ENCODE measurements at regions not wholly inside any gene's neighbourhood (a gene's known extent, or its start where the extent isn't known, plus 50 kb on each side); places are given as distances from the start of the nearest gene placed in this dataset.

DNA sequence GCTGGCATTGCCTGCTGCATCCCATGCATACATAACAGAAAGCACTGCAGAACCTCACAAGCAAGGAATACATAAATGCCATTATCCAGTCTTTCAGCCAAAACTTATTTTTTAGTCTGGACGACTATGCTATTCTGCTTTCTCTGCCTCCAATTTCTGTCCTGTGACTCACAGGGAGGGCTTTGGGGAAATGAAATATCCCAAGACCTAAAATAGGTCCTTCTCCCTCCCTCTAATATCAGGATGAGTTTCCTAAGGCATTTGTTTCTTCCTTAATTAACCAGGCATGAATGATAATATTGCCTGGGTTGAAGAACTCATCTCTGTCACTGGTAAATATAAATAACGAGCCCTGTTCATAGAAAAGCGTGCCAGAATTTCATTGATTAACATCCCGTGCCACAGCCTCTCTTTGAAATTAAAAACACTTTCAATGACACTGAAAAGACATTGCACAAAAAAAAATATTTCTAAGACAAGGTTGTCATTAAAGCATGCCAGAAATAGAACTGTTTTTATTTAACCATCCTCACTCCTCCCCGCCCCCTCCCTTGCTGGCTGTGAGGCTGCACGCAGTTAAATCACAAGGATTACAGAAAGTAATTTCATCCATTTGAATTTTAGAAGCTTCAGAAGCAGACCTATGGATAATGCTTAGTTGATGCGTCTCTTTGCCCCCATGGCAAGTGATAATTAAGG, 103.0 kb upstream of the ANKRD1 start:
- no peak overlapping the region for H3K4me3 ChIP-seq (ENCODE audit: low read depth, low read length)
- no peak for DNase-seq (ENCODE audit: low read depth)
- no peak for TF ChIP-seq CTCF (conservative IDR thresholded peaks at IDR 0.05; ENCODE audit: low read depth, low read length)

DNA sequence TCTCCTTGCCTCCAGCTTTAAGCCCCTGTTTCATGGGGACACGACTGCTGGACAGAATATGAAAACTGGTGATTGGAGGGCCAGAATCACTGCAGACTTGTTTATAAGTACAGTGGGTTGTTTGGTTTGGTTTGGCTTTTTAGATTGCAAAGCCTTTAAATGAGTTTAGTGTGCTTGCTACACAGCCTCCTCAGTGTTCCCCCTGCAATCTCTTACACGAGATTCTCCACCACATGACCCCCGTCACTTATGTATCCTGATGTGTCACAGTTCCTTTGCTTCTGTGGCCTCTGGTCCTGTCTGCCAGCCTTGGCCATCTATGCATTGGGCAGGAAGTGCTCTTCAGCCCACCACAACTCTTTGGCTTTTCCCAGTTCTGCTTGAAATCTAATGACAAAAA, 103.7 kb upstream of the ANKRD1 start:
- no peak overlapping the region for H3K4me3 ChIP-seq (ENCODE audit: low read depth, low read length)
- no peak for DNase-seq (ENCODE audit: low read depth)
- no peak for TF ChIP-seq CTCF (conservative IDR thresholded peaks at IDR 0.05; ENCODE audit: low read depth, low read length)

- peak; percentile 89 for DNase-seq (ENCODE audit: low read depth)
- no peak overlapping the region for H3K4me3 ChIP-seq (ENCODE audit: low read depth, low read length)
- TF ChIP-seq CTCF (conservative IDR thresholded peaks at IDR 0.05; ENCODE audit: low read depth, low read length) = no peak
Observed at GRCh38 chr10:91032611-91033206, 111.8 kb upstream of the ANKRD1 start.

DNA sequence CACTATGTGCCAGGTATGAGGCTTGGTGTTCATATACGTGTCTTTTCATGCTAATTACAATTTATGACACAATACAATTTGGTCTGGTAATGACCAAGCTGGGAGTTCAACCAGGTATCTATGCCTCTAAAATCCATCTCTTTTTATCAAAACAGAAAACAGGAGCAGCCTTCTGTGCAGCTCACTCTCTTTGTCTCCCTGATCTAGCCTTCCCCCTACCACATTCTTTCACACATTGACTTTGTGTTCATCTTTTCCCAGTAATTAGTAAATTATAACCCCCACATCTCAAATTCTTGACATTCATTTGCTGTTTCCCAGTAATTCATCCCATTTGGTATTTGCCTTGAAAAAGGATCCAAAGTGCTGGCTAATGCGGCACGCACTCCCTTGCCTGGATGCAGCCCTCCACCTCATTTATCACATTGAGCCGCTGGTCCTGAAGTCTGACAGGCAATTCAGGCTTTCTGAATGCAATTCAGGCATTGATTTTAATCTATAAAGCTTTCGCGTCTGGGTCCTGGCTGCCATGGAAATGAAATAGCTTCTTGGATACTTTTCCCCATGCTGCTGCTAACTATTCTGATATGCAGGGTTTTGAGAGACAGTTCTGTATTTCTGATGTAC, 112.5 kb upstream of the ANKRD1 start:
- TF ChIP-seq CTCF (conservative IDR thresholded peaks at IDR 0.05; ENCODE audit: low read depth, low read length) = no peak
- no peak overlapping the region for H3K4me3 ChIP-seq (ENCODE audit: low read depth, low read length)

DNA sequence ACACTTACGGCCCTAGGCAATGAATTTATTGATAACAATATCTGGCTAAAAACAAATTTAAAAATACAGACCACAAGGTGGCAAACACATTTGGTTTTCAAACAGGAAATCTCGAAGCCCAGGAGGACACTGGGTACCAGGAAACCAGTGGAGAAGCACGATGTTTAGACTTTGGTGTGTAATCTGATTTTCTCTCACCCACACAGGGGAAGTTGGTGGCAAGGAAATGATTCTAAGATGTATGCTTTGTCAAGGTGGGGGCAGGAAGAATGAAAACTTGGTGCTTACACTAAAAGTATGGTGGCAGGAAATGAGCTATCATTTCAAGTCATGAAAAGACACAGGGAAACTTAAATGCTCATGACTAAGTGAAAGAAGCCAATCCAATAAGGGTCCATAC, 113.2 kb upstream of the ANKRD1 start:
- no peak for DNase-seq (ENCODE audit: low read depth)
- H3K4me3 ChIP-seq (ENCODE audit: low read depth, low read length) = no peak overlapping the region
- TF ChIP-seq CTCF (conservative IDR thresholded peaks at IDR 0.05; ENCODE audit: low read depth, low read length) = no peak

More for the DNA sequence above, 112.5 kb upstream of the ANKRD1 start:
- no peak for DNase-seq (ENCODE audit: low read depth)

DNA sequence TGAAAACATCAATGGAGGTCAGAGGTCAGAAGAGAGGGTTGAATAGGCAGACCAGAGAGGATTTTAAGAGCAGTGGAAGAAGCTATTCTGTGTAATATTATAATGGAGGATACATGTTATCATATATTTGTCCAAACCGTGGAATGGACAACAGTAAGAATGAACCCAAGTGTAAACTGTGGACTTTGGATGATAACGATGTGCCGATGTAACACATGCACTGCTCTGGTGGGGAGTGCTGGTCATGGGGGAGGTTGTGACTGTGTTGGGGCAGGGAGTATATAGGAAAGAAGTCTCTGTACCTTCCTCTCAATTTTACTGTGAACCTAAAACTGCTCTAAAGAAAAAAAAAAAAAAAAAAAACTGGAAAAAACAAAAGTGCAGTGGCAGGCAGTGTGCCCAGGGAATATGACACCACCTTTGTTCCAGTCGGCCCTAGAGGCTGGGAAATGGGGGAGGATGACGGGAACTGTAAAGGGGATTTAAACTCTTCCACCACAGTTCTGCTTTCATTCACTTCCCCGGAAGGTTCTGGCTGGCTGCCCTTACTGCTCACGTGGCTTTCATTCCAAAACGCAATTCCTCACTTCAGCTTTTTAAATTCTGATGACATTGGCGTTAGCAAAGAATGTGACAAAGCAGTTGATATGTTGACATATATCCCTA, 113.7 kb upstream of the ANKRD1 start:
- no peak overlapping the region for H3K4me3 ChIP-seq (ENCODE audit: low read depth, low read length)
- peak; percentile 69 for DNase-seq (ENCODE audit: low read depth)
- no peak for TF ChIP-seq CTCF (conservative IDR thresholded peaks at IDR 0.05; ENCODE audit: low read depth, low read length)
